GM12878 (cell line): ENCODE measurements at regions not wholly inside any gene's neighbourhood (a gene's known extent, or its start where the extent isn't known, plus 50 kb on each side); places are given as distances from the start of the nearest gene placed in this dataset.

Experiments used
- ATAC-seq: fragments of 200-7000 bp; cut with Tn5 transposase; 3 replicates; pipeline ENCODE4 v1.9.1; 2020; ENCODE audit warnings: mild to moderate bottlenecking, moderate library complexity
- BruUV-seq: library from RNA; stranded (reverse); fragments of 400-500 nt; replicated peaks from 2 replicates; lab custom pipeline; 2021; lab: Mats Ljungman, UMichigan
- CTCF ChIA-PET: fragments of 300-600 bp; sonication (Branson Sonifier 250); formaldehyde crosslinking; extraction: SDS; loops from one replicate; lab custom pipeline; 2021; ENCODE audit warnings: inconsistent platforms; lab: Yijun Ruan, JAX
- POLR2A ChIA-PET: fragments of 350-600 bp; formaldehyde crosslinking; extraction: SDS; loops from one replicate; lab custom pipeline; 2021; ENCODE audit warnings: inconsistent platforms; lab: Charles Lee
- RAD21 ChIA-PET: fragments of 300-600 bp; sonication (Branson Sonifier 250); formaldehyde crosslinking; loops from one replicate; lab custom pipeline; 2023; ENCODE audit warnings: antibody characterized with exemption; ENCODE audit not compliant: unreplicated experiment; lab: Charles Lee
- SMC1A ChIA-PET: fragments of 300-600 bp; sonication (Branson Sonifier 250); formaldehyde crosslinking; loops from one replicate; lab custom pipeline; 2023; ENCODE audit not compliant: unreplicated experiment, uncharacterized antibody; lab: Charles Lee
- DNase-seq: peaks from one replicate; pipeline ENCODE4 v3.0.0-alpha.2; 2011; ENCODE audit warnings: low read depth, low spot score
- FAIRE-seq: peaks from 3 replicates; lab custom pipeline; 2011; peaks lifted over from hg19 to GRCh38; lab: Jason Lieb, UNC
- H2AFZ ChIP-seq: 2 replicates; pipeline ENCODE4 v1.6.0; 2011; ENCODE audit warnings: low read depth, low read length, control low read depth; ENCODE audit not compliant: control insufficient read depth
- H3K27ac ChIP-seq: 2 replicates; pipeline ENCODE4 v1.5.1; 2011; ENCODE audit warnings: control low read depth; ENCODE audit not compliant: control insufficient read depth, insufficient read depth
- H3K27me3 ChIP-seq, 2 experiments: replicated peaks in 1 of 2; 2 replicates each; pipeline versions ENCODE4 v1.6.0 to v1.6.1; 2011; ENCODE audit warnings: low read length in 1 of 2; ENCODE audit not compliant: control insufficient read depth in 2 of 2, insufficient read depth in 2 of 2
- H3K36me3 ChIP-seq, 2 experiments: 2 replicates each; pipeline ENCODE4 v1.5.1; 2011; ENCODE audit warnings: low read length in 1 of 2; ENCODE audit not compliant: control insufficient read depth in 2 of 2, insufficient read depth in 2 of 2
- H3K4me1 ChIP-seq: 2 replicates; pipeline ENCODE4 v1.6.1; 2011; ENCODE audit warnings: mild to moderate bottlenecking, low read length, moderate library complexity, mixed read lengths; ENCODE audit not compliant: control insufficient read depth, insufficient read depth
- H3K4me2 ChIP-seq: 2 replicates; pipeline ENCODE4 v1.6.0; 2011; ENCODE audit warnings: control low read depth; ENCODE audit not compliant: control insufficient read depth, insufficient read depth
- H3K4me3 ChIP-seq: fragments of 200-600 bp; sonication (generic); 2 replicates; pipeline ENCODE4 v1.5.1; 2016
- H3K79me2 ChIP-seq: 2 replicates; pipeline ENCODE4 v1.6.0; 2011; ENCODE audit warnings: low read length; ENCODE audit not compliant: control insufficient read depth, insufficient read depth
- H3K9ac ChIP-seq: 2 replicates; pipeline ENCODE4 v1.8.0; 2011; ENCODE audit warnings: low read length, control low read depth, mixed read lengths; ENCODE audit not compliant: control insufficient read depth, insufficient read depth
- H3K9me3 ChIP-seq: replicated peaks from 3 replicates; pipeline ENCODE4 v1.5.1; 2011; ENCODE audit warnings: mild to moderate bottlenecking, low read length; ENCODE audit not compliant: control insufficient read depth, insufficient read depth
- H4K20me1 ChIP-seq: 2 replicates; pipeline ENCODE4 v1.6.0; 2011; ENCODE audit not compliant: control insufficient read depth, insufficient read depth
- ATF2 ChIP-seq: IDR thresholded peaks from 2 replicates; pipeline ENCODE4 v1.6.1; 2012; ENCODE audit warnings: low read length, inconsistent platforms
- ESRRA ChIP-seq: IDR thresholded peaks from 2 replicates; pipeline ENCODE4 v1.6.1; 2012; ENCODE audit warnings: mild to moderate bottlenecking, low read length, improper control_type of control experiment
- MXI1 ChIP-seq: fragments of 150-350 bp; IDR thresholded peaks from 2 replicates; pipeline ENCODE4 v1.6.1; 2011; ENCODE audit warnings: low read depth, mild to moderate bottlenecking, inconsistent platforms, low read length, improper control_type of control experiment
- NFXL1 ChIP-seq: fragments of 450-650 bp; IDR thresholded peaks from 2 replicates; pipeline ENCODE4 v1.6.1; 2017; ENCODE audit warnings: antibody characterized with exemption, mild to moderate bottlenecking, borderline replicate concordance
- PBX3 ChIP-seq: IDR thresholded peaks from 2 replicates; pipeline ENCODE4 v1.6.1; 2011; ENCODE audit warnings: mild to moderate bottlenecking, low read depth, low read length, moderate library complexity; ENCODE audit not compliant: insufficient replicate concordance
- STAT3 ChIP-seq: IDR thresholded peaks from 2 replicates; pipeline ENCODE4 v1.6.1; 2011; ENCODE audit warnings: low read depth, low read length, improper control_type of control experiment
- TARDBP ChIP-seq: IDR thresholded peaks from 2 replicates; pipeline ENCODE4 v1.6.1; 2016; ENCODE audit warnings: borderline replicate concordance
- WGBS: methylation state at CpG from one replicate; pipeline ENCODE4 v1.1.6; 2016; ENCODE audit warnings: low lambda C conversion rate; ENCODE audit not compliant: insufficient replicate concordance, insufficient coverage; ENCODE audit errors: missing lambda C conversion rate; 5-methylcytosine and 5-hydroxymethylcytosine counted together
- in situ Hi-C: fragments of 300-500 bp; cut with MboI; formaldehyde crosslinking; loops from 9 replicates; pipeline ENCODE4 v1.14.3; 2018; ENCODE audit warnings: mixed read lengths
- intact Hi-C: fragments of 100-400 bp; cut with micrococcal nuclease; formaldehyde crosslinking; loops from one replicate; pipeline ENCODE4 v1.14.2; 2022; ENCODE audit not compliant: unreplicated experiment

GRCh38 chr5:6088706-6089105 lies 289.6 kb downstream of the MED10 start (continued):
- TF ChIP-seq PBX3 (no peak), NFXL1 (no peak), TARDBP (no peak), STAT3 (no peak), MXI1 (no peak), ATF2 (no peak)
- TF ChIP-seq, all 136 proteins: peak for 0

- POLR2A ChIA-PET: no interaction called here
Measured at GRCh38 chr5:6087576-6087975, 290.8 kb downstream of the MED10 start.

More at GRCh38 chr5:6087576-6087975, 290.8 kb downstream of the MED10 start:
- no peak for TF ChIP-seq ESRRA
- Histone ChIP-seq H3K9ac (no peak overlapping the region), H3K36me3 (no peaks in the 10 kb centered on the region), H3K4me3 (no peak overlapping the region), H3K9me3 (no peaks in the 10 kb centered on the region; the same call in 2 of the 3 replicates), H3K27me3 (no peaks in the 10 kb centered on the region), H3K27ac (no peak overlapping the region), H2AFZ (no peak overlapping the region), H3K79me2 (no peaks in the 10 kb centered on the region), H3K4me1 (no peaks in the 10 kb centered on the region; the same call in 1 of the 2 replicates), H4K20me1 (no peaks in the 10 kb centered on the region), H3K4me2 (no peak overlapping the region)
- ATAC-seq (no peak), FAIRE-seq (no peak), DNase-seq (no peak)
- RAD21 ChIA-PET: no interaction called here
- in situ Hi-C loops: no loop called here
- SMC1A ChIA-PET: no interaction called here
- no TSS peak for BruUV-seq
- CTCF ChIA-PET: no interaction called here
- intact Hi-C loops: no loop called here
- WGBS: 55% methylated on average over 12 of the region's 12 CpGs
